Limb (tissue), 2 donors: ENCODE measurements at regions not wholly inside any gene's neighbourhood (a gene's known extent, or its start where the extent isn't known, plus 50 kb on each side); places are given as distances from the start of the nearest gene placed in this dataset.
"Not testable (repeated sequence)": the region's sequence is repeated elsewhere in the genome, so short reads cannot be mapped to it uniquely, and the experiment has no call there.

Experiments
- DNase-seq, 2 donors: peaks; one replicate each; pipeline ENCODE4 v3.0.0-alpha.2; 2016; ENCODE audit errors: extremely low spot score in 2 of 2

GRCh38 chr21:20258542-20258941 lies 739.7 kb upstream of the NCAM2 start:
- DNase-seq, result no peak

DNA sequence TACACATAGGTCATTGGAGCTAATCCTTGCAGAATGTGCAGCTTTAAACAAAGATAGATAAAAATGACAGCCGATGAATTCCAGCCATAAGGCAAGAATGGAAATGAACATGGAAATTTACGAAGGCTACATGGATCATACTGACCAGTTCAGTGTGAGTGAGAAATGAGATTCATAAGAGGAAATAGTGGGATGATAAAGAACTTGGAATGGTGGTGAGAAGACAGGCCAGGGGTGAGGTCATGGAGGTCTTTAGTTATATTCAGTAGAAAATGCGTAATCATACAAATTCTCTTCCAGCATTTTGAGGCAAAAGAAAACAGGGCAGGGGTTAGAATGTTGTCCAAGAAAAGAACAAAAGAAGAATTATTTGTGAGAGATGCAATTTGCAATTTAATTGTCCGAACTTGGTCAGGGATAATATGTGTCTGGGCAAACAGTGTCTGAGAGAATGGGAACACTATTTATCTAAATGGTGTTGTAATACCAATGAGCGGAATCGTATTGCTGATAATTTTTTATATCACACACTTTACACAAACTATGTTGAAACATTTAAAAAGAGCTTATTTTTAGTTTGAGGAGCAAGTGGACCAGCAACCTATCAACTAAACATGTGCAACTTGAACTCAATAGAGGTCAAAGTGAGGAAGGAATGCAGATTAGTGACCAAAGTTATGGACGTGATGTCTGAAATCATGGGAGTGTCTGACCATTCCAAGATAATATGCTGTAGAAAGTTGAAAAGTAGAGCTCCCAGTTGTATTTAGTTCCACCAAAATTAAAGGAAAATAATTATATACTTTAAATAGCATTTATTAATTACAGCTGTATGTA lies 739.0 kb upstream of the NCAM2 start:
- DNase-seq, result no peak

DNA sequence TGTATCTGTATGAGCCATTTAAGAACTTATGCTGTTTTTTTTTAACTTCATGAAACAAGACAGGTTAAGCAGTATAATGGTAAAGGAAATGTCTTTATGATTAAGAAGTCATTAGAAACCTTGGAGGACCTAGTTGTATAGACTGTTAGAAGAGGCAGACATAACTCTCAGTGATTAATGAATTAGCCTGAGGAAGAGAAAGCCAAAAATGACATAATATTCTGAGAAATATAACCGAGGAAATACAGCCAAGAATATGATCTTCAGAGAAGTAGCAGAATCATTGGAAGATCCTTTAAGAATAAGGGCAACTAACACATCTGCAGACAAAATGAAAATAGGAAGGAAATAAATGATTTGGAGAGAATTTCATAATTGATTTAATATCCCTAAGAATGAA lies 738.1 kb upstream of the NCAM2 start:
- DNase-seq, result no peak

DNA sequence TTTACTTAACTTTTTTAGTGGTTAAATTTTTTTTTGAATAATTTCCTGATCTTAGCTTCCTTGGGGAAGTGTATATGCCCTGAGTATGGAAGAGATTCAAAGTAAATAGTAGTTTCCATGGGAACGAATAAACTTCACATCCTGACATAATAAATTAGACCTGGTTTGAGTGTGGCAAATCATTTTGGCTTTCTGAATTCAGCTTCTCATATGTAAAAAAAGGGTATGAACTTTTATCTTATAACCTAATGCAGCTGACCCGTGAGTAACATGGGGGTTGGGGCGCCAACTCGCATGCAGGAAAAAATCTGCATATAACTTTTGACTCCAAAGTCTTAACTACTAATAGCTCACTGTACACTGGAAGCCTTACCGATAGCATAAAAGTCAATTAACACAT lies 736.8 kb upstream of the NCAM2 start:
- DNase-seq, result no peak

- DNase-seq, result no peak
Observed at GRCh38 chr21:20265707-20266440, 732.3 kb upstream of the NCAM2 start.

GRCh38 chr21:20266441-20266710 lies 731.8 kb upstream of the NCAM2 start:
- no peak for DNase-seq

DNA sequence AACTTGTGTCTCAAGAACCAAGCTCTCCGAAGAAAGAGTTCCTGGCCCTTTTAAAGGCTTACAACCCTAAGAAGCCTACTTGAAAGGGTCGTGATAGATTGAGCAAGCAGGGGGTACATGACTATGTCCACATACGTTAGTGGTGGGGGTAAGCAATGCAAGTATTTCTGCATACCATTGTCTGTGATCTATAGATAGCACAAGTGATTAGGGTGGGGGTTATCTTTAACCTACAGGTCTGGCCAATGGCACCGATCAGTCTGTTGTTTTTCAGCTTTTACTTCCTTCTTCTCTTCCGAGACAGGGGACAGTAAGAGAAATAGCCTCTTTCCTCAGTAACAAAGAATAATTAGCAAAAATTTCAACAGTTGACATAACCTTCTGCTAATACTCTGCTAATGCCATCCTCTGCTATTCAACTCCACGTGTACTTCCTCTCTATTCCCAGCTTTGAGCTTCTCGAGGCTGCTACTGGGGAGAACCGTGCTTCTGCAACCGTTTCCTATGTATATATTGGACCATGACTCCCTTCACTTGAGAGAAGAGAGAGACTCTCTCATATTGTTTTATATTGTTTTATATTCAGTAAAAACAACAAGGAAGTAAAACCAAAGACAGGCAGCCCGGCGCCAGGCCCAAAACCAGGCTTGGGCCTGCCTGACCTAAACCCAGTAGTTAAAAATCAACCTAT lies 727.7 kb upstream of the NCAM2 start:
- no peak for DNase-seq

GRCh38 chr21:20272791-20273362 lies 725.3 kb upstream of the NCAM2 start:
- no peak for DNase-seq

DNA sequence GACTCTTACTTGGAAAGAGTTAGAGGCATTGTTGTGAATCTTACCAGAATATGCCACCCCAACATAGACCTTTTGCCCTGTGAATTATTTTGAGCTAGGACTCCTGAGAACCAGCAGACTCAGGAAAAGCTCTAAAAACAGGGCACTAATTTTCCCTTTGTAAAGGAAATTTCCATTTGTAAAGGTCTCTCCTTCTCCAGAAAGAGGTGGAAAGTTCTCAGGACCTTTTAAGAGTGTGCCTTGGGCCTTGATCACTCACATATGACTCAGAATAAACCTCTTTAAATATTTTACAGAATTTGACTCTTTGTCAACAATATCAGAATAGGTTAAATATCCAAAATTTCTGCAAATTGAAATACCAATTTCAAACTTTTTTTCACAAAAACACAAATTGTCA lies 721.8 kb upstream of the NCAM2 start:
- no peak for DNase-seq

- no peak for DNase-seq
Observed at GRCh38 chr21:20276954-20277353, 721.3 kb upstream of the NCAM2 start.

DNA sequence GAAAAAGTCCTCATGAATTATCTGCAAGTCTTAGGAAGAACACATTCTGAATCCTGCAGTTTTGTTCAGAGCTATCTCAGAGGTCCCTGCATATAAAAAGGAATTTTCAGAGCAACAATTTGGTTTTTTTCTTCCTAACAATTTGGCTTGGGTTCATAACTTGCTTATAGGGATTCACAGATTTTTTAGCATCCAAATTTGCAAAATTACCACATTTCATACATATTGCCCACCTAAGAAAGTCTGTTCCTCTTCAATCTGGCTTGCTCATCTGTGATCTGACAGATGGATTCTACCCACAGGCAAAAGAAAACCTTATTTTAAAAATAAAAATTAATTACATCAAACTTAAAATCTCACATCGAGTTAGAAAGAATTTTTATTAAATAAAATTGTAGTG lies 714.4 kb upstream of the NCAM2 start:
- no peak for DNase-seq

DNA sequence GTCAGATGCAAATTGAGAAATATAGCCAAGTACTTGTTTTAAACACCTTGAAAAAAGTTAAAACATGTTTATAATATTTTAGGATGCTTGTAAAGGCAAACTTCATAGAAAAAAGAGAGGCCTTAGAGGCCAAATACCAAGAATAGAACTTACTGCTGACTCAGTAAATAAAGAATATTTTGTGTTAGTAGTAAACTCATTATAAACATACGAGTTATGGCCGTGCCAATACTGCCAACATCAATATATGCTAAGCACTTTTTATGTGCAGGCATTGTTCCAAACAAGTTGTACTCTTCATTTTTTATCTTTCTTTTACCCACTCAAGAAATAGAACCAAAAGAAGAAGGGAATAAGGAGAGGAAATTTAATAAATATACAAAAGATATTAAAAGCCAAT lies 705.9 kb upstream of the NCAM2 start:
- DNase-seq, result no peak

DNA sequence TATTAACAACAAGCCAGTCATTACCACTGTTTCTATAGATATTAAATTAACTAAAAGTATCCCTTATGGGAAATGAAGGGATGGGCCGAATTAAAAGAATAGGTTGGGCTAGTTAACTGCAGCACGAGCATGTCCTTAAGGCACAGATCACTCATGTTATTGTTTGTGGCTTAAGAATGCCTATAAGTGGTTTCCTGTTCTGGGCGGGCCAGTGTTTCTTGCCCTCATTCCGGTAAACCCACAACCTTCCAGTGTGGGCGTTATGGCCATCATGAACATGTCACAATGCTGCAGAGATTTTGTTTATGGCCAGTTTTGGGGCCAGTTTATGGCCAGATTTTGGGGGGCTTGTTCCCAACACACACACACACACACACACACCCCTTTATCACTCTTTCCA lies 705.4 kb upstream of the NCAM2 start:
- not testable (repeated sequence) for DNase-seq

- no peak for DNase-seq
Observed at GRCh38 chr21:20301395-20301794, 696.8 kb upstream of the NCAM2 start.

GRCh38 chr21:20302084-20302483 lies 696.1 kb upstream of the NCAM2 start:
- DNase-seq, result no peak

GRCh38 chr21:20306836-20307235 lies 691.4 kb upstream of the NCAM2 start:
- DNase-seq, result no peak

- DNase-seq, result no peak
Observed at GRCh38 chr21:20308586-20309315, 689.5 kb upstream of the NCAM2 start.

- no peak for DNase-seq
Observed at GRCh38 chr21:20311234-20311787, 686.9 kb upstream of the NCAM2 start.

- DNase-seq, result no peak
Observed at GRCh38 chr21:20313013-20313412, 685.2 kb upstream of the NCAM2 start.

- DNase-seq, result no peak
Observed at GRCh38 chr21:20315042-20315441, 683.2 kb upstream of the NCAM2 start.

GRCh38 chr21:20329636-20330035 lies 668.6 kb upstream of the NCAM2 start:
- DNase-seq, result no peak
